GM12872 (cell line): ENCODE measurements at regions not wholly inside any gene's neighbourhood (a gene's known extent, or its start where the extent isn't known, plus 50 kb on each side); places are given as distances from the start of the nearest gene placed in this dataset.

Experiments
- TF ChIP-seq, protein P1 (sequence below): IDR thresholded peaks from 3 replicates; pipeline ENCODE4 v1.5.1; 2011; ENCODE audit warnings: low read depth, mild to moderate bottlenecking, low read length, moderate library complexity; ENCODE audit not compliant: insufficient read depth

DNA sequence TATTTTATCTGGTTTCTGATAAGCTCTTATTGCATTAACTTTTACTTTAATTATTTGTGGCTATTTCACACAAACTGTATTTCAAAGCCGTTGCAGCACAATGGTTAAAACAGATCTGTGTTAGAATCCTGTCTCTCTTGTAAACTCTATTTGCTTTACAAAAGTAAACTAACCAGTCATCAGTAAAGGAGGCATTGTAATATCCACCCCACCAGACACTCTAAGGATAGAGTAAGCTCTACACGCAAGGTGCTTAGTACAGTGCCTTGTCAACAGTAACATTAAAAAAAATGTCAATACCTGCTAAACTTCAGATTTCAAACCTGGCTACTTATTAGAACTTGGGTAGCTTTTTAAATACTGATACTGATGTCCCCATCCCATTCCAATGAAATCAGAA is 228.4 kb downstream of the RCHY1 start:
- TF ChIP-seq, protein P1, sequence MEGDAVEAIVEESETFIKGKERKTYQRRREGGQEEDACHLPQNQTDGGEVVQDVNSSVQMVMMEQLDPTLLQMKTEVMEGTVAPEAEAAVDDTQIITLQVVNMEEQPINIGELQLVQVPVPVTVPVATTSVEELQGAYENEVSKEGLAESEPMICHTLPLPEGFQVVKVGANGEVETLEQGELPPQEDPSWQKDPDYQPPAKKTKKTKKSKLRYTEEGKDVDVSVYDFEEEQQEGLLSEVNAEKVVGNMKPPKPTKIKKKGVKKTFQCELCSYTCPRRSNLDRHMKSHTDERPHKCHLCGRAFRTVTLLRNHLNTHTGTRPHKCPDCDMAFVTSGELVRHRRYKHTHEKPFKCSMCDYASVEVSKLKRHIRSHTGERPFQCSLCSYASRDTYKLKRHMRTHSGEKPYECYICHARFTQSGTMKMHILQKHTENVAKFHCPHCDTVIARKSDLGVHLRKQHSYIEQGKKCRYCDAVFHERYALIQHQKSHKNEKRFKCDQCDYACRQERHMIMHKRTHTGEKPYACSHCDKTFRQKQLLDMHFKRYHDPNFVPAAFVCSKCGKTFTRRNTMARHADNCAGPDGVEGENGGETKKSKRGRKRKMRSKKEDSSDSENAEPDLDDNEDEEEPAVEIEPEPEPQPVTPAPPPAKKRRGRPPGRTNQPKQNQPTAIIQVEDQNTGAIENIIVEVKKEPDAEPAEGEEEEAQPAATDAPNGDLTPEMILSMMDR: no peak

DNA sequence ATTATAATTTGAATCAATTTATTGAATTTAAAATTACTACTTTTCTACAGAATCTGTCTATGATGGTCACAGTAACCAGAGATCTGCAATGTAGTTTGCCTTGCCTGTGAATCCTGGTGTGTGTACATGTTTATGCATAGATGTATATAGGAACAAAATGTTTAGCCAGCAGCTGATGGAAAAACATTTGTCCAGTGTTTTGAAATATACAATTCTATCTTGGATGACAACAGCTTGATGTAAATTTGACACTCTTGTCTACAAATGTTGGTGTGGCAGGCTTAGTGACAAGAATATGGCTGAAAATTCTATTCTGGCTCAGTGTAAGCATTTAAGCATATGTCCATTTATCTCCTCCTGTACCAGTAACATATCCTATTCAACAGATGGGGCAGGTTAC is 229.4 kb downstream of the RCHY1 start:
- TF ChIP-seq, protein P1: no peak

DNA sequence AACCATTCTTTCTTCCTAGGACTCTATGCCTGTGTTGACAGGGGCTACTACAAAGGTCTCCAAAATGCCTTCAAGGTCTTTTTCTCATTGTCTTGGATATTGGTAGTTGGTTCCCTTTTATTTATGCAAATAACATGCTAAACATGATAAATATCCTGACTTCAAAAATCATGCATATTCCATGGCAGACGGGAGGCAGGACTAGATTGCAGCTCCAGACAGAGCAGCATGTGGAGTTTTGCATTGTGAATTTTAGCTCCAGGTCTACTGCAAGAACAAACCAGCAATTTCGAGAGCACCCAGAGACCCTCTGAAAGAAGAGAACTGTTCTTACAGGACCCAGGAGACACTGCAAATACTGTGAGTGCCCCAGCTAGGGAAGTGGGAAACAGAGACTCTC is 254.9 kb downstream of the RCHY1 start:
- TF ChIP-seq, protein P1: no peak

DNA sequence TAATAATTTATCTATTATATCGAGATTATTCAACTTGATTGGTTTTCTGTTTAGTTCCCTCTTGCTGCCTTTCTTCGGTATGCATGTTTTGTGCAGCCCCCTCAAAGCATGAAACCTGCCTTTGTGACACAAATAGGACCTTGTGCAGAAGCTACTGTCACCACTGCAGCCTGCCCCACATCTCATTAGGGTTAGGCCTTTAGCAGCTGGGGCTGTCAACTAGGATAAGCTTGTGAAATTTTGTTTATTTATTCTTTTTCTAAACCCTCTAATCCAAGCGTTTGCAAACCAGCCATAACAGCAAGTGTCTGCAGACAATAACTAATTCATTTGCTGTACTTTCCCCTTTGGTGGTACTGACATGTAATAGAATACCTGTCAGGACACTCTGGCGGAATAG is 258.9 kb downstream of the RCHY1 start:
- TF ChIP-seq, protein P1: no peak

DNA sequence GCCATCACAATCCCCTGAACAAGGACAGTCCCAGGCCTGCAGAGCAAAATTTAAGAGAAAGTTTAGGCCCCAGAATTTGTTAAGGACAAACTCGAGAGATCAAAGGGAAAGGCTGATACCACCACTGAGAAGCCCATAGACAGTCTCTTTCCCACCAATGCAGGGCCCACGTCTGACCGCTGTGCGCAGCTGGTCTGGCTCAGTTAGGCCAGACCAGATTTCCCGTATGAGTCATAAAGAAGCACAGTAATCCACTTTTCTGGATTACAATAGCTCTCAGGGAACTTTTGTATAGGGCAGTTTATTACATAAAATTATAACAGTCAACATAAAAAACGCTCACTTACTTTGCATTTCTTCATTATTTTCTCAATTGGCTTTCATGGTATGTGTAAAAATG is 259.5 kb downstream of the RCHY1 start:
- TF ChIP-seq, protein P1: no peak

DNA sequence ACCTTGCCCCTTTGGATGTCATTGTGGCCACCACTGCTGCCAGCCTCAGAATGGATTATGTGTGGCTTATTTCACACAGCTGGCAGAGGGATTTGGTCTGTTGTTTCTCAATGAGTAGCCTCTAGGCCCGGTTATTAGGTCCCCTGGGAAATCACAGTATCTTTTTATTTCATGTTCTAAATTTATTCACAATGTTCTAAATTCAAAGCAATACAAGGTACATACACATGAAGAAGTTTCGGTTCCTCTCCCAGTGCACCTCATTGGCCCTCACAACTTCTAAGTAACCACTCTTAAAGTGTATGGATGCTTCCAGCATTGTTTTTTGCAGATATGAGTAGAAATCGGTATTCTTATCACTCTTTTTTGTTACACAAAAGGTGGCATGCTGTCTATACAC is 262.7 kb downstream of the RCHY1 start:
- TF ChIP-seq, protein P1: no peak

DNA sequence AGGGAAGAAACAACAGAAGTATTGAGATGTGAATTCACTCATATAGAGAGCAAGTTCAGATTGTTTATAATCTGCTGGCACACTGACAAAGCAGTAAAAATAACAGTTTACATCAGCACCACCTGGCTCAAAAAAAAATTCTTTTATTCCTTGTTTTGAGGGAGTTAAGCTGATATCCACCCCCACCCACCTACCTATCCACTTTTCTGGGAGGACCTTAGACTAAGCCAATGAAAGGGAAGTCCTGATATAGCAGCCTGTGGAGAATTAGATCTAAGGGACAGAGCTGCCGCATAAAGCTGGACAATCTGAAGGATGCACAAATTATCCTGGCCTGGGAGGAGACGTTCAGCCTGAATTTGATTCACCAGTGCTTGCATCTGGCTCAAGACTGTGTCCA is 264.5 kb downstream of the RCHY1 start:
- TF ChIP-seq, protein P1: no peak
